ENCODE measurements at regions not wholly inside any gene's neighbourhood (a gene's known extent, or its start where the extent isn't known, plus 50 kb on each side); places are given as distances from the start of the nearest gene placed in this dataset.

DNA sequence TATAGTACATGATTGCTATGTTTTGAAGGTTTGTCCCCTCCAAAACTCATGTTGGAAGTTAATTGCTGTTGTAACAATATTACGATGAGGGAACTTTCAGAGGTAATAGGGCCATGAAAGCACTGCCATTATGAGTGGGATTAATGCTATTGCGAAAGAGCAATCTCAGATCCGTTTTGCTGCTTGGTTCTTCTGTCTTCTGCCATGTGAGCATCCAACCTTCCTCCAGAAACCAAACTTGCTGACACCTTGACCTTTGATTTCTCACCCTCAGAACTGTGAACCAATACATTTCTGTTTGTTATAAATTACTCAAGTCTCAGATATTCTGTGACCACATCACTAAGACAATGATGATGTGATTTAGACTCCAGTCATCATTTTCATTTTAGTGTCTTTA, 2590.9 kb downstream of the PCDH9 start:
- H3K27ac ChIP-seq (ENCODE audit: insufficient read depth in 1 of 2, low read depth in 1 of 2, low read length in 2 of 2, poor library complexity in 1 of 2, severe bottlenecking in 2 of 2): no peak overlapping the region
- no peak overlapping the region for H3K4me3 ChIP-seq (ENCODE audit: control insufficient read depth in 1 of 7, extremely low read depth in 1 of 7, insufficient read depth in 4 of 7, low read depth in 2 of 7, low read length in 6 of 7)
- ChIA-PET POLR2A (no interaction called here), CTCF (no interaction called here)
- no peaks in the 10 kb centered on the region for H3K9me3 ChIP-seq (ENCODE audit: control extremely low read depth in 1 of 5, control insufficient read depth in 4 of 5, insufficient read depth in 2 of 5, low read depth in 1 of 5, low read length in 4 of 5)
- H3K36me3 ChIP-seq (ENCODE audit: control insufficient read depth in 4 of 4, insufficient read depth in 4 of 4, low read length in 3 of 4): no peaks in the 10 kb centered on the region
- H3K27me3 ChIP-seq (replicated peaks in 2 of 5; ENCODE audit: control insufficient read depth in 4 of 5, insufficient read depth in 5 of 5, low read length in 4 of 5): no peaks in the 10 kb centered on the region
- WGBS (ENCODE audit: insufficient coverage): 96% methylated on average over 3 of the region's 3 CpGs
- no peak for DNase-seq
- H3K4me1 ChIP-seq (ENCODE audit: control extremely low read depth in 1 of 4, control insufficient read depth in 4 of 4, insufficient read depth in 4 of 4, low read length in 3 of 4): no peaks in the 10 kb centered on the region

- Histone ChIP-seq H3K36me3 (ENCODE audit: control insufficient read depth in 4 of 4, insufficient read depth in 4 of 4, low read length in 3 of 4) (no peaks in the 10 kb centered on the region), H3K4me1 (ENCODE audit: control extremely low read depth in 1 of 4, control insufficient read depth in 4 of 4, insufficient read depth in 4 of 4, low read length in 3 of 4) (no peaks in the 10 kb centered on the region), H3K27ac (ENCODE audit: insufficient read depth in 1 of 2, low read depth in 1 of 2, low read length in 2 of 2, poor library complexity in 1 of 2, severe bottlenecking in 2 of 2) (no peak overlapping the region), H3K4me3 (ENCODE audit: control insufficient read depth in 1 of 7, extremely low read depth in 1 of 7, insufficient read depth in 4 of 7, low read depth in 2 of 7, low read length in 6 of 7) (no peak overlapping the region), H3K9me3 (ENCODE audit: control extremely low read depth in 1 of 5, control insufficient read depth in 4 of 5, insufficient read depth in 2 of 5, low read depth in 1 of 5, low read length in 4 of 5) (no peaks in the 10 kb centered on the region), H3K27me3 (replicated peaks in 2 of 5; ENCODE audit: control insufficient read depth in 4 of 5, insufficient read depth in 5 of 5, low read length in 4 of 5) (no peaks in the 10 kb centered on the region)
- WGBS (ENCODE audit: insufficient coverage): 88% methylated on average over 1 of the region's 1 CpG
- ChIA-PET CTCF (no interaction called here), POLR2A (no interaction called here)
- no peak for DNase-seq
These were observed 2596.2 kb downstream of the PCDH9 start for GRCh38 chr13:64633948-64634347.

- no peaks in the 10 kb centered on the region for H3K4me1 ChIP-seq (ENCODE audit: control extremely low read depth in 1 of 4, control insufficient read depth in 4 of 4, insufficient read depth in 4 of 4, low read length in 3 of 4)
- H3K36me3 ChIP-seq (ENCODE audit: control insufficient read depth in 4 of 4, insufficient read depth in 4 of 4, low read length in 3 of 4): no peaks in the 10 kb centered on the region
- no peak for DNase-seq
- 50% methylated on average over 1 of the region's 1 CpG for WGBS (ENCODE audit: insufficient coverage)
- no peaks in the 10 kb centered on the region for H3K27me3 ChIP-seq (replicated peaks in 2 of 5; ENCODE audit: control insufficient read depth in 4 of 5, insufficient read depth in 5 of 5, low read length in 4 of 5)
- ChIA-PET CTCF (no interaction called here), POLR2A (no interaction called here)
- H3K27ac ChIP-seq (ENCODE audit: insufficient read depth in 1 of 2, low read depth in 1 of 2, low read length in 2 of 2, poor library complexity in 1 of 2, severe bottlenecking in 2 of 2): no peak overlapping the region
- H3K4me3 ChIP-seq (ENCODE audit: control insufficient read depth in 1 of 7, extremely low read depth in 1 of 7, insufficient read depth in 4 of 7, low read depth in 2 of 7, low read length in 6 of 7): no peak overlapping the region
- peaks cover 0 to 1% (median 0%) of the 10 kb centered on the region in 5 experiments for H3K9me3 ChIP-seq (ENCODE audit: control extremely low read depth in 1 of 5, control insufficient read depth in 4 of 5, insufficient read depth in 2 of 5, low read depth in 1 of 5, low read length in 4 of 5)
These were observed 2602.5 kb downstream of the PCDH9 start for GRCh38 chr13:64627654-64628053.

DNA sequence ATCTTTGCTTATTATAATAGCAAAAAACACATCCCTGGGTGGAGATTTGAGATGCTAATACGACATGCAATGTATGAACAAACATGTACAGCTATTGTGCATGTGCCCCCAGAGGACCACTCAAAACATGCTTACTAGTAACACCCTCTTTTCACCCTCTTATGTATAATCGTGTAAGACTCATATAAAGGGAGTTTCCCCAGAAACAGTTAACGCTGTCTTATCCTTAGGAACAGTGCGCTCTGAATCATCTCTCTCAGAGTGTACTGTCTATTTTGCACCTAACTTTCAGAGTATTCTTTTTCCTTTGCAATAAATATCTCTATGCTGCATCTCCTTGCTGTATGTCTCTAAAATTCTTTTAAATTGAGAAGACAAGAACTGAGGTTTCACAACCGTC, 2604.0 kb downstream of the PCDH9 start:
- Histone ChIP-seq H3K36me3 (ENCODE audit: control insufficient read depth in 4 of 4, insufficient read depth in 4 of 4, low read length in 3 of 4) (no peaks in the 10 kb centered on the region), H3K4me3 (ENCODE audit: control insufficient read depth in 1 of 7, extremely low read depth in 1 of 7, insufficient read depth in 4 of 7, low read depth in 2 of 7, low read length in 6 of 7) (no peak overlapping the region), H3K4me1 (ENCODE audit: control extremely low read depth in 1 of 4, control insufficient read depth in 4 of 4, insufficient read depth in 4 of 4, low read length in 3 of 4) (no peaks in the 10 kb centered on the region), H3K27me3 (replicated peaks in 2 of 5; ENCODE audit: control insufficient read depth in 4 of 5, insufficient read depth in 5 of 5, low read length in 4 of 5) (no peaks in the 10 kb centered on the region), H3K27ac (ENCODE audit: insufficient read depth in 1 of 2, low read depth in 1 of 2, low read length in 2 of 2, poor library complexity in 1 of 2, severe bottlenecking in 2 of 2) (no peak overlapping the region), H3K9me3 (ENCODE audit: control extremely low read depth in 1 of 5, control insufficient read depth in 4 of 5, insufficient read depth in 2 of 5, low read depth in 1 of 5, low read length in 4 of 5) (peaks cover 0 to 1% (median 0%) of the 10 kb centered on the region in 5 experiments)
- ChIA-PET CTCF (no interaction called here), POLR2A (no interaction called here)
- no peak for DNase-seq
- 100% methylated on average over 3 of the region's 5 CpGs for WGBS (ENCODE audit: insufficient coverage)

GRCh38 chr13:64617231-64617630, 2612.9 kb downstream of the PCDH9 start:
- POLR2A ChIA-PET: no interaction called here
- CTCF ChIA-PET: no interaction called here
- DNase-seq: no peak
- Histone ChIP-seq H3K27ac (ENCODE audit: insufficient read depth in 1 of 2, low read depth in 1 of 2, low read length in 2 of 2, poor library complexity in 1 of 2, severe bottlenecking in 2 of 2) (no peak overlapping the region), H3K9me3 (ENCODE audit: control extremely low read depth in 1 of 5, control insufficient read depth in 4 of 5, insufficient read depth in 2 of 5, low read depth in 1 of 5, low read length in 4 of 5) (no peaks in the 10 kb centered on the region), H3K36me3 (ENCODE audit: control insufficient read depth in 4 of 4, insufficient read depth in 4 of 4, low read length in 3 of 4) (no peaks in the 10 kb centered on the region), H3K4me1 (ENCODE audit: control extremely low read depth in 1 of 4, control insufficient read depth in 4 of 4, insufficient read depth in 4 of 4, low read length in 3 of 4) (no peaks in the 10 kb centered on the region), H3K4me3 (ENCODE audit: control insufficient read depth in 1 of 7, extremely low read depth in 1 of 7, insufficient read depth in 4 of 7, low read depth in 2 of 7, low read length in 6 of 7) (no peak overlapping the region), H3K27me3 (replicated peaks in 2 of 5; ENCODE audit: control insufficient read depth in 4 of 5, insufficient read depth in 5 of 5, low read length in 4 of 5) (no peaks in the 10 kb centered on the region)
- WGBS (ENCODE audit: insufficient coverage): 100% methylated on average over 2 of the region's 4 CpGs

DNA sequence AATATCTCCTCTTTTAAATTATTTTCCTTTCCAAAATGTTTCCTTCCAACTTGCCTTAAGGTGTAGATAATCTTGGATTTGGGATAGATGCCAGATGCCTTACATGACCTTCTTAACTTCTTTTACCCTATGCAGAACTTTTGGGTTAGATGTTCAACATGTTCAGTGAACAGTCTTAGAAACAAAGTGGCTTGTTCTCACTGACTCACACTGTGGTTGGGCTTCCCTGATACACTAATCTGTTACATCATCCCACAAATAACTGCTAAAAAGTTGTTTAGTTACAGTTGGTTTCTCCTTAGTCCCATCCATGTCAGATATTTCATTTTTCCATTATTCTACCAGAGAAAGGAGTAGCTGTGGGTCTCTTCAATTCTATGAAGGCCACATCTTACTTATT, 2638.2 kb downstream of the PCDH9 start:
- Histone ChIP-seq H3K9me3 (ENCODE audit: control extremely low read depth in 1 of 5, control insufficient read depth in 4 of 5, insufficient read depth in 2 of 5, low read depth in 1 of 5, low read length in 4 of 5) (no peaks in the 10 kb centered on the region), H3K27me3 (replicated peaks in 2 of 5; ENCODE audit: control insufficient read depth in 4 of 5, insufficient read depth in 5 of 5, low read length in 4 of 5) (no peaks in the 10 kb centered on the region), H3K4me3 (ENCODE audit: control insufficient read depth in 1 of 7, extremely low read depth in 1 of 7, insufficient read depth in 4 of 7, low read depth in 2 of 7, low read length in 6 of 7) (no peak overlapping the region), H3K4me1 (ENCODE audit: control extremely low read depth in 1 of 4, control insufficient read depth in 4 of 4, insufficient read depth in 4 of 4, low read length in 3 of 4) (no peaks in the 10 kb centered on the region), H3K27ac (ENCODE audit: insufficient read depth in 1 of 2, low read depth in 1 of 2, low read length in 2 of 2, poor library complexity in 1 of 2, severe bottlenecking in 2 of 2) (no peak overlapping the region), H3K36me3 (ENCODE audit: control insufficient read depth in 4 of 4, insufficient read depth in 4 of 4, low read length in 3 of 4) (no peaks in the 10 kb centered on the region)
- ChIA-PET POLR2A (no interaction called here), CTCF (no interaction called here)
- no peak for DNase-seq

DNA sequence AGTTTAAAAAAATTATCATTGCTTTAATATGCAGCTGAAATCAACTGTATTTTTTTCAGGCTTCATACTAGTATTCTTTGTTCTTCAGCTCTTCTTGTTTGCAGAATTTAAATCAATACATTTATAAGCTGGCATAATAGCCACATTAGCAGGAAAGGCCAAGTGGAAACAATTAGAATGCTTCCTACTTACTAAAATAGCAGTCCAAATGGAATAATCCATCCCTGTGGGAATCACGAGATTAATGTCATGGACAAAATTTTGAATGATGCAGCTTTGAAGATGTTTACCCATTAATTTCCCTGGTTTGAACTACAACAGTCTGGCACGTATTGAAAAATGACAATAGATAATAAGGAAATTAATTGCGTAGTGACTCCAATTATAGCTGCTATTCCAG, 2650.8 kb downstream of the PCDH9 start:
- H3K9me3 ChIP-seq (ENCODE audit: control extremely low read depth in 1 of 5, control insufficient read depth in 4 of 5, insufficient read depth in 2 of 5, low read depth in 1 of 5, low read length in 4 of 5): no peaks in the 10 kb centered on the region
- no peaks in the 10 kb centered on the region for H3K36me3 ChIP-seq (ENCODE audit: control insufficient read depth in 4 of 4, insufficient read depth in 4 of 4, low read length in 3 of 4)
- no peak overlapping the region for H3K27ac ChIP-seq (ENCODE audit: insufficient read depth in 1 of 2, low read depth in 1 of 2, low read length in 2 of 2, poor library complexity in 1 of 2, severe bottlenecking in 2 of 2)
- H3K4me3 ChIP-seq (ENCODE audit: control insufficient read depth in 1 of 7, extremely low read depth in 1 of 7, insufficient read depth in 4 of 7, low read depth in 2 of 7, low read length in 6 of 7): no peak overlapping the region
- CTCF ChIA-PET: no interaction called here
- POLR2A ChIA-PET: no interaction called here
- DNase-seq: no peak
- H3K27me3 ChIP-seq (replicated peaks in 2 of 5; ENCODE audit: control insufficient read depth in 4 of 5, insufficient read depth in 5 of 5, low read length in 4 of 5): no peaks in the 10 kb centered on the region
- H3K4me1 ChIP-seq (ENCODE audit: control extremely low read depth in 1 of 4, control insufficient read depth in 4 of 4, insufficient read depth in 4 of 4, low read length in 3 of 4): no peaks in the 10 kb centered on the region
- 96% methylated on average over 3 of the region's 3 CpGs for WGBS (ENCODE audit: insufficient coverage)

GRCh38 chr13:64568748-64569147, 2661.4 kb downstream of the PCDH9 start:
- DNase-seq: no peak
- Histone ChIP-seq H3K4me1 (ENCODE audit: control extremely low read depth in 1 of 4, control insufficient read depth in 4 of 4, insufficient read depth in 4 of 4, low read length in 3 of 4) (no peaks in the 10 kb centered on the region), H3K27me3 (replicated peaks in 2 of 5; ENCODE audit: control insufficient read depth in 4 of 5, insufficient read depth in 5 of 5, low read length in 4 of 5) (no peaks in the 10 kb centered on the region), H3K27ac (ENCODE audit: insufficient read depth in 1 of 2, low read depth in 1 of 2, low read length in 2 of 2, poor library complexity in 1 of 2, severe bottlenecking in 2 of 2) (no peak overlapping the region), H3K4me3 (ENCODE audit: control insufficient read depth in 1 of 7, extremely low read depth in 1 of 7, insufficient read depth in 4 of 7, low read depth in 2 of 7, low read length in 6 of 7) (no peak overlapping the region), H3K36me3 (ENCODE audit: control insufficient read depth in 4 of 4, insufficient read depth in 4 of 4, low read length in 3 of 4) (no peaks in the 10 kb centered on the region), H3K9me3 (ENCODE audit: control extremely low read depth in 1 of 5, control insufficient read depth in 4 of 5, insufficient read depth in 2 of 5, low read depth in 1 of 5, low read length in 4 of 5) (peaks cover 0 to 6% (median 0%) of the 10 kb centered on the region in 5 experiments)
- CTCF ChIA-PET: no interaction called here
- POLR2A ChIA-PET: no interaction called here
